ENCODE measurements at regions not wholly inside any gene's neighbourhood (a gene's known extent, or its start where the extent isn't known, plus 50 kb on each side); places are given as distances from the start of the nearest gene placed in this dataset.

DNA sequence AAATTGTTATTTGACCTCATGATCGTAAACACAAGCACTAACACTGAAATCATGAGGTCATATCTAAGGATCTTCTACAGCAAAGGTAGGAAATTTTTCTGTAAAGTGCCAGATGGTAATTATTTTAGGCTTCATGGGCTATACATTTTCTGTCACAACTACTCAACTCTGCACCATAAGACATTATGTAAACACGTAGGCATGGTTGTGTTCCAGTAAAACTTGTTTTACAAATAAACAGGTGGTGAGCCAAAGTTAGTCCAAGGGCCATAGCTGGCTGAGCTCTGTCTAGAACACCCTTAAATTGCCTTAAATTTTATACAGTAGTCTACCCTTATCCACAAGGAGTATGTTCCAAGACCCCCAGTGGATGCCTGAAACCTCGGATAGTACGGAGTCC is 147.3 kb upstream of the CYP1B1 start:
- no peak overlapping the region for H3K4me3 ChIP-seq (replicated peaks in 1 of 3)
- H3K9me3 ChIP-seq: no peaks in the 10 kb centered on the region
- no peaks in the 10 kb centered on the region for H3K36me3 ChIP-seq
- no peaks in the 10 kb centered on the region for H3K4me1 ChIP-seq
- intact Hi-C loops (cut with DNase I): no loop called here
- DNase-seq: no peak
- H3K27ac ChIP-seq: no peak overlapping the region
- no peaks in the 10 kb centered on the region for H3K27me3 ChIP-seq
- TF ChIP-seq, protein P1, sequence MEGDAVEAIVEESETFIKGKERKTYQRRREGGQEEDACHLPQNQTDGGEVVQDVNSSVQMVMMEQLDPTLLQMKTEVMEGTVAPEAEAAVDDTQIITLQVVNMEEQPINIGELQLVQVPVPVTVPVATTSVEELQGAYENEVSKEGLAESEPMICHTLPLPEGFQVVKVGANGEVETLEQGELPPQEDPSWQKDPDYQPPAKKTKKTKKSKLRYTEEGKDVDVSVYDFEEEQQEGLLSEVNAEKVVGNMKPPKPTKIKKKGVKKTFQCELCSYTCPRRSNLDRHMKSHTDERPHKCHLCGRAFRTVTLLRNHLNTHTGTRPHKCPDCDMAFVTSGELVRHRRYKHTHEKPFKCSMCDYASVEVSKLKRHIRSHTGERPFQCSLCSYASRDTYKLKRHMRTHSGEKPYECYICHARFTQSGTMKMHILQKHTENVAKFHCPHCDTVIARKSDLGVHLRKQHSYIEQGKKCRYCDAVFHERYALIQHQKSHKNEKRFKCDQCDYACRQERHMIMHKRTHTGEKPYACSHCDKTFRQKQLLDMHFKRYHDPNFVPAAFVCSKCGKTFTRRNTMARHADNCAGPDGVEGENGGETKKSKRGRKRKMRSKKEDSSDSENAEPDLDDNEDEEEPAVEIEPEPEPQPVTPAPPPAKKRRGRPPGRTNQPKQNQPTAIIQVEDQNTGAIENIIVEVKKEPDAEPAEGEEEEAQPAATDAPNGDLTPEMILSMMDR (IDR thresholded peaks at IDR 0.05): no peak
- 82 to 85% methylated on average over 4 of the region's 4 CpGs for WGBS, 2 donors

DNA sequence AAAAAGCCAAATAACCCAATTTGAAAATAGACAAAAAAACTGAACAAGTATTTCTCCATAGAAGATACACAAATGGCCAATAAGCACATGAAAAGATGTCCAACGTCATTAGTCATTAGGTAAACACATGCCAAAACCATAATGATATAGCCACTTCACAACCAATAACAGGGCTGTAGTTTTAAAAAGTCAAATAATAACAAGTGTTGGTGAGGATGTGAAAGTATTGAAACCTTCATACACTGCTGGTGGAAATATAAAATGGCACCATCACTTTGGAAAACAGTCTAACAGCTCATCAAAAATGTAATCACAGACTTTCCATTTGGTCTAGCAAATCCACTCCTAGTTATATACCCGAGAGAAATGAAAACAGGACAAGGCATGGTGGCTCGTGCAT is 144.2 kb upstream of the CYP1B1 start:
- H3K36me3 ChIP-seq: no peaks in the 10 kb centered on the region
- WGBS, 2 donors: 86 to 94% methylated on average over 3 of the region's 3 CpGs

GRCh38 chr2:38218995-38219394 is 143.0 kb upstream of the CYP1B1 start:
- 72 to 78% methylated on average over 5 of the region's 5 CpGs for WGBS, 2 donors
- Histone ChIP-seq H3K4me1 (no peaks in the 10 kb centered on the region), H3K27me3 (no peaks in the 10 kb centered on the region), H3K36me3 (no peaks in the 10 kb centered on the region), H3K27ac (no peak overlapping the region), H3K4me3 (replicated peaks in 1 of 3) (no peak overlapping the region), H3K9me3 (no peaks in the 10 kb centered on the region)
- intact Hi-C loops (cut with DNase I): no loop called here
- TF ChIP-seq POLR2A (IDR thresholded peaks at IDR 0.05): no peak
- TF ChIP-seq, protein P1 (IDR thresholded peaks at IDR 0.05): no peak
- DNase-seq: no peak

More for the DNA sequence above, 144.2 kb upstream of the CYP1B1 start:
- H3K27me3 ChIP-seq: no peaks in the 10 kb centered on the region
- no peak for TF ChIP-seq POLR2A (IDR thresholded peaks at IDR 0.05)
- TF ChIP-seq, protein P1 (IDR thresholded peaks at IDR 0.05): no peak
- intact Hi-C loops (cut with DNase I): no loop called here
- DNase-seq: no peak
- H3K9me3 ChIP-seq: no peaks in the 10 kb centered on the region
- no peak overlapping the region for H3K27ac ChIP-seq
- no peak overlapping the region for H3K4me3 ChIP-seq (replicated peaks in 1 of 3)
- H3K4me1 ChIP-seq: no peaks in the 10 kb centered on the region

DNA sequence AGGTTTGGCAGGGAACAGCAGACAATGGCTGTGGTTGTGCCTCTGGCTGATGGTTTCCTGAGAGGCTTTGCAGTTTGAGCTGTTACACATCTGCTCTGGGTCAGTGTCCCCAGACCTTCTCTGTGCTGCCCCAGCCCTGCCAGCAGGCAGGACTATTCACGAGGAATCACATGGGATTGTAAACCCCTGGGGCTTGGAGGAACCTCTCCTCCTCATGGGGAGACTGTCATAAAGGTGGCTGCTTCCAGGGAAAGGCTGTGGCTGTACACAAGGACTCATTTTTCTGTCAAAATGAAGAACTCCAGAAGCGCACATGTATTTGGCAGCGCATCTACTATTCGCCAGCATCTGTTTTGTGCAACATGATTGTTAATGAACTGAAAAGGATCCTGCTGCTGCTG is 142.6 kb upstream of the CYP1B1 start:
- Histone ChIP-seq H3K27me3 (no peaks in the 10 kb centered on the region), H3K9me3 (no peaks in the 10 kb centered on the region), H3K27ac (no peak overlapping the region), H3K36me3 (no peaks in the 10 kb centered on the region), H3K4me1 (no peaks in the 10 kb centered on the region), H3K4me3 (replicated peaks in 1 of 3) (no peak overlapping the region)
- intact Hi-C loops (cut with DNase I): no loop called here
- no peak for TF ChIP-seq POLR2A (IDR thresholded peaks at IDR 0.05)
- DNase-seq: no peak
- 69 to 77% methylated on average over 4 of the region's 4 CpGs for WGBS, 2 donors

GRCh38 chr2:38217401-38218188 is 141.6 kb upstream of the CYP1B1 start:
- no peak for TF ChIP-seq POLR2A (IDR thresholded peaks at IDR 0.05)
- TF ChIP-seq, protein P1 (IDR thresholded peaks at IDR 0.05): no peak
- H3K4me1 ChIP-seq: no peaks in the 10 kb centered on the region
- no peaks in the 10 kb centered on the region for H3K27me3 ChIP-seq
- no peaks in the 10 kb centered on the region for H3K9me3 ChIP-seq
- intact Hi-C loops (cut with DNase I): no loop called here
- no peaks in the 10 kb centered on the region for H3K36me3 ChIP-seq
- DNase-seq: no peak
- 83 to 88% methylated on average over 6 of the region's 6 CpGs for WGBS, 2 donors
- H3K27ac ChIP-seq: no peak overlapping the region
- no peak overlapping the region for H3K4me3 ChIP-seq (replicated peaks in 1 of 3)

All from thyroid gland (tissue), 4 donors.